Astrocyte of the hippocampus (primary cell): ENCODE measurements at regions not wholly inside any gene's neighbourhood (a gene's known extent, or its start where the extent isn't known, plus 50 kb on each side); places are given as distances from the start of the nearest gene placed in this dataset.
A peak's percentile ranks its signal among the peaks of the same experiment; 100 is the strongest.
"Not testable (repeated sequence)": the region's sequence is repeated elsewhere in the genome, so short reads cannot be mapped to it uniquely, and the experiment has no call there.

Experiments
- DNase-seq: peaks from one replicate; pipeline ENCODE4 v3.0.0; 2011; ENCODE audit warnings: low read depth, low spot score

GRCh38 chr22:49395617-49396016, 432.1 kb downstream of the BRD1 start:
- DNase-seq = no peak

DNA sequence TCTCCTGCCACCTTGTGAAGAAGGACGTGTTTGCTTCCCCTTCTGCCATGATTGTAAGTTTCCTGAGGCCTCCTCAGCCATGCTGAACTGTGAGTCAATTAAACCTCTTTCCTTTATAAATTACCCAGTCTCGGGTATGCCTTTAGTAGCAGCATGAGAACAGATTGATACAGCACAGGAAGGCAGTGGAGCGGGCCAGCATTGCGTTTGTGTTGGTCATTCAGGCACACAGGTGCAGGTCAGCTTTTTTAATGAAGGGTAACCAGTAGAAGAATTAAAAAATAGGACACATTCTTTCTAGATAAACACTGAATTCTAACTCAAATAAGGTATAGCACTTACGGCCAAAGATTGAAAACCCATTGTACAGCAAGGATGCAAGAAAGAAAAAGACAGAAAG, 432.6 kb downstream of the BRD1 start:
- not testable (repeated sequence) for DNase-seq

- no peak for DNase-seq
Measured at GRCh38 chr22:49394116-49394785, 433.4 kb downstream of the BRD1 start.

DNA sequence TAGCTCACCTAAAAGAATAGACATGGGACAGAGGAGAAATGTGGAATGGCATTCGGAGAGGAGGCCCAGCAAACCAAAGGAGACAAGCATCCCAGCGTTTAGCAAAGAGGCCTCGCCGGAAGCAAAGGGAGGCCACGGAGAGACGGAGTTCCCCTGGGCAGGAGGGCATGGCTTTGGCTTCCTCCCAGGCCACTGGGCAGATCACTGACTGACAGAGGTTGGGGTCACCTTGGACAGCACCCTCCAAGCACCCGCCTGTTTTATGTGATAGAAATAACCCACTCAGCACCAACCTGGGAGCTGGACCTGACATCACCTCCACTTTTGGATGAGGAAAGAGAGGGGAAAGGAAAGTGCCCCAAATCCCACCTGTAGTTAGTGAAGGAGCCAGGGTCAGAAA, 434.1 kb downstream of the BRD1 start:
- DNase-seq = no peak

GRCh38 chr22:49392841-49393510, 434.7 kb downstream of the BRD1 start:
- no peak for DNase-seq

GRCh38 chr22:49392247-49392646, 435.4 kb downstream of the BRD1 start:
- DNase-seq = no peak

DNA sequence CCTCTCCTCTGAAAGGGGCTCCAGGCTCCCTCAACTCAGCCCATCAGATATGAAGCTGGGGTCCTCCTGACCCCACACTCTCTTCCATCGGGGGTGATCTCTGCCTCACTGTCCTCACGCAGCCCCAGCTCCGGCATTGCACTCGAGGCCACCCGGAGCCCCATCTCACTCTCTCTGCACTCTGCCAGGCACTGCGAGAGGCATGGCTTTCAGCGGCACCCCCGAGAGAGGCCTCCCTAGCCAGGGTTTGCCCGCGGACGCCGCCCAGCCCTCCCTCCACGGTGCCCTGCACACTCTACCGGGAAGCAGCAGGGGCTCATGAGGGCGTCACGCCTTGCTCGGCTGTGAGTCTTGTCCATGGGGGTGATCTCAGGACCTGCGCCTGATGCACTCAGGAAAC, 436.2 kb downstream of the BRD1 start:
- no peak for DNase-seq

- no peak for DNase-seq
Measured at GRCh38 chr22:49390954-49391353, 436.7 kb downstream of the BRD1 start.

DNA sequence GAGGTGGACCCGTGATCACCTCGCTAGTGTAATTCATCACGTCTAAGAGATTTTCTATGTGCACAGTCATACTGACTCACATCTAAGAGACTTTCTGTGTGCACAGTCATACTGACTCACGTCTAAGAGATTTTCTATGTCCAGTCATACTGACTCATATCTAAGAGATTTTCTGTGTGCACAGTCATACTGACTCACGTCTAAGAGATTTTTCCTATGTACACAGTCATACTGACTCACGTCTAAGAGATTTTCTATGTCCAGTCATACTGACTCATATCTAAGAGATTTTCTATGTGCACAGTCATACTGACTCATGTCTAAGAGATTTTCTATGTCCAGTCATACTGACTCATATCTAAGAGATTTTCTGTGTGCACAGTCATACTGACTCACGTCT, 443.8 kb downstream of the BRD1 start:
- DNase-seq = not testable (repeated sequence)

DNA sequence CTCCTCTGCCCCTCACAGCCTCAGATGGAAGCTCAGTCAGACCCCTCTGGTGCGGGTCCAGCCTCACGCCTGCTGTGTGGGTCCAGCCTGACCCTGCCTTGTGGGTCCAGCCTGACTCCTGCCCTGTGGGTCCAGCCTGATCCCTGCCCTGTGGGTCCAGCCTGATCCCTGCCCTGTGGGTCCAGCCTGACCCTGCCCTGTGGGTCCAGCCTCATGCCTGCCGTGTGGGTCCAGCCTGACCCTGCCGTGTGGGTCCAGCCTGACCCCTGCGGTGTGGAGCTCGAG, 445.3 kb downstream of the BRD1 start:
- no peak for DNase-seq

- DNase-seq = no peak
Measured at GRCh38 chr22:49381595-49382450, 445.9 kb downstream of the BRD1 start.

- DNase-seq = no peak
Measured at GRCh38 chr22:49380828-49381114, 446.9 kb downstream of the BRD1 start.

DNA sequence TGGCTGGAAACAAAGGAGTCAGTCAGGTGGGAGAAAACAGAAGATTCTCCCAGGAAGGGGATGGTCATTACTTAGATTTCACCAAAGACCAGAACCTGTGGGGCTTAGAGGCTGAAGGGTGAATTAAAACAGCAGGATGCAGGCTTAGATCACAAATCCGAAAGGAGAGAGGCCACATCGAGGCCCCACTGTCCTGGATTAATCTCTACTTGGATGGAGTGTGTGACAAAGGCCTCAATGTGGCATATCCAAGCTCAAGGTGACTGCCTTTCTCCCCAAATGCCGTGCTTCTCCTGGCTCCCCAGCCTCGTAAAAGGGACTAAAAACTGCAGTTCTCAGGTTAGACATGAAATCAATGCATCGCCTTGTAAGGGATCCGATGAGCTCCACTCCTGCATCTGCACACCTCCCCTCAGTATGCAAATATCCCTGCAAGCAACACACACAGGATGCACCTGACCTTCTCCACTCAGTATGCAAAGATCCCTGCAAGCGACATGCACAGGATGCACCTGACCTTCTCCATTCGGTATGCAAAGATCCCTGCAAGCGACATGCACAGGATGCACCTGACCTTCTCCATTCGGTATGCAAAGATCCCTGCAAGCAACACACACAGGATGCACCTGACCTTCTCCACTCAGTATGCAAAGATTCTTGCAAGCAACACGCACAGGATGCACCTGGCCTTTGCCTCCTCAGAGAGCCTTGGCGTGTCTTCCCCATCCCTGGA, 447.4 kb downstream of the BRD1 start:
- no peak for DNase-seq

DNA sequence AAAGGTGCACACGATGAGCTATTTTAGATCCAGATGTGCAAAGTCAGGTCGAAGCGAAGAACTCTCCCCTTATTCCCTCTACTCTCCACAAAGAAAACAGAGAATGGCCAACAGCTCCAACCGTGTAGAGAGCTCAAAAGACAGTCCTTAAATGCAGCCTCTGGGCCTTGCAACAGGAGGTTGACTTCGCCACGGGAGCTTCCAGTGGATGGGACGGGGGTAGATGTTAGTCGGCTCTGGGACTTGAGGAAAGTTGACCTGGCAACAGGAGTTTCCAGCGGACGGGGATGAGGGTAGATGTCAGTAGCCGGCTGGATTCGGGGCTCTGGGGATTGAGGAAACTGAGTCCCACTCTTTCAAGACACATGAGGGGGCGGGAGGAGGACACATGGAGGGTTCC, 450.4 kb downstream of the BRD1 start:
- DNase-seq = no peak

DNA sequence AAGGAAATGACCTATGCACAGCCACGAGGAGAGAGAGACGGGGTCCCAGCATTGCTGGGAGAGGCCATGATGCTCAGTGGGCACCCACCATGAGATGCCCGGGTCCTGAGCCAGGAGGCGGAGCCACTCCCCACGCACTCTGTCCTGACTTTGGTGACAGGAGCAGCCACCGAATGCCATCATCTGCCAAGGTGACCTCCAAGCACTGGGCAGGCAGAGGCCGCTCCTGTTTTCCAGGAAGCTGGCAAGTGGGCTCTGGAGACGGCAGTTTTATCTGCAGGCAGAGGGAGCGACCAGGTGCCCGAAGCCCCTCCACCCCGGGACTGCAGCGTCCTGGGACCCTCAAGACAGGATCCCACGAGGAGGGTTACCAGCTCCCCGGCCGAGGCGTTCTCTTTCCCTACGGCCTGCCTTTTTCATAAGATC, 453.9 kb downstream of the BRD1 start:
- DNase-seq = no peak

GRCh38 chr22:49373289-49373666, 454.4 kb downstream of the BRD1 start:
- DNase-seq = no peak

DNA sequence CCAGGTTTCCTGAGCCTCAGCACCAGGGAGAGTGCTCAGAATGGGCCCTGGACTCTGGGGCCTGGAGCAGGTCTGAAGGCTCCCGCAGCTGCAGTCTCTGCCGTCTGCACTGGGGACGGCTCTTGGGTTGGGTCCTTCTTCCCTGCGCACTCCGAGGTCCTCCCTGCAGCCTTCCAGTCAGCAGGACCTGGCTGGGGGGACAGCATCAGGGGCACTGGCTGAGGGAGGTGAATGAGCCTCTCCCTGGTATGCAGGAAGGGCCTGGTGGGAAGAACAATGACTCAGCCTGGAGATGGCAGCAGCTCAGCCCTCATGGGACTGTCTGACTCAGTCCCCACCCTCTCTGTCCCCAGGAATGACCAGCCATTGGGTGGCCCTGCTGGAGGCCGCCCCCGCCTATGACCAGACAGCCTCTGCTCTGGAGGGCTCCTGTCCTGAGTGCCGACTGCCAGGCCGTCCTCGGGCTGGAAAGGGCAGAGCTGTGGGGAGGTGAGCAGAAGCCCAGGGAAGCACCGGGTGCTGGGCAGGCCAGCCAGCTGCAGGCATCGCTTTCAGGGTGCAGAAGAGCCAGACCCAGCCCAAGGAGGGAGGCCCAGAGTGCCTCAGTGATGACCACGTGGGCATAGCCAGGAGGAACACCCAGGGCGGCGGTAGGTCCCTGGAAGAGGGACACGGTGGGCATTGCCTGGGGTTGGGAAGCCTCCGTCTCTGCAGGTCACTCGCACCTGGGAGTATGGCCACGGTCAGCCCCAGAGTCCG, 455.0 kb downstream of the BRD1 start:
- DNase-seq = peak; percentile 57

DNA sequence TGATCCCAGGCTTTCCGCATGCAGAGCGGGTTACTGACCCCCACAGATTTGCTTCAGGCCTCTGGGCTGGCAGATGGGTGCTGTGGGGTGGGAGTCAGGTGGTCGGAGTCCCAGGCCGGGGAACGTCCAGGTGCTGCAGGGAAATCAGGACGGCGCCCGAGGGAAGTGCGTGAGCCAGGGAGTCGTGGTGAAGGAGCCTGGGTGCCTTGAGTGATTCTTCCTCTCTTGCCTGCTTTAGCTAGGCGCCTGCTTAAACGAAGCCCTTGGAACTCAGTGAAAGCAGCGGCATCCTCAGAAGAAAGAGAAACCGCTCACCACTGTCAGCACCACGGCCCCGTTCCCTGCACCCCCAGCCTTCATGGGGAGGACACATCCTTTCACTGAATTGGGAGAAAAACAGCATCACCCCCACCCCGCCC, 455.6 kb downstream of the BRD1 start:
- DNase-seq = no peak

- DNase-seq = no peak
Measured at GRCh38 chr22:49371325-49372110, 456.2 kb downstream of the BRD1 start.

DNA sequence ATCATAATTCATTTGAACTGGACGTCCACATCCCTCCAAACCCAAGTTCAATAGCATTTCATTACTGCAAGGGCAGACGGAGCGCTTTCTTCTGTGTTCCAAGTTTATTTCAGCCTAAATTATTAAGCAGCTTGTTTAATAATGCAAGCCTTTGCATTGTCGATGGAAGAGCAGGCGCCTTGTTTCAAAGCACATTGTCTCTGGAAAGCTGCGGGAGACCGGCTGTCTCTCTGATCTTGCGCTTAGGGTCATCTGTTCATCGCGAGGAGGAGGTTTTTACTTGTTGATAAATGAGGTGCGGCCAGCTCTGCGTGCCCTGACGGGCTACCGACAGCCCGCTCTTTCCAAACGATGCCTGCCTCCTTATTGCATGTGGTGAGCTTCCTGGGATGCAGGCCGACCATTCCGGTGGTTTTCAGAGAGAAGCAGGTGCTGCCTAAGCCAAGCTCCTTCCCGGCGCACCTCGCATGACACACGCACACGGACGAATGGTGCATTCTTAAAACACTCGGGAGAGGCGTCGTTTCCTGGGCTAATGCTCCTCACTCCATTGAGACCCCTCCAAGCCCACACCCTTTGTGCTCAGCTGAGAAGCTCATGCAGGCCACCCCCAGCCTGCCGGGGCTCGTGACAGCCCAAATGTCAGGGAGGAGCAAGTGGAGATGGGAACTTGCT, 456.9 kb downstream of the BRD1 start:
- DNase-seq = no peak
